Neural cell (in vitro differentiated cells): ENCODE measurements at regions not wholly inside any gene's neighbourhood (a gene's known extent, or its start where the extent isn't known, plus 50 kb on each side); places are given as distances from the start of the nearest gene placed in this dataset.

Source experiments
- H2AFZ ChIP-seq: fragments of 200-600, 300-800 bp; sonication (generic), shearing (Covaris generic); 2 replicates; pipeline ENCODE4 v1.6.0; 2014; ENCODE audit warnings: low read depth, mild to moderate bottlenecking, antibody characterized with exemption, low read length, moderate library complexity
- H3F3A ChIP-seq: fragments of 200-600 bp; shearing (Covaris generic); 2 replicates; pipeline ENCODE4 v1.6.1; 2016; ENCODE audit warnings: mild to moderate bottlenecking, moderate library complexity, mixed read lengths, antibody characterized with exemption, low read length; ENCODE audit not compliant: insufficient read depth, poor library complexity, severe bottlenecking
- H3K27ac ChIP-seq: fragments of 200-600, 300-800 bp; sonication (generic), shearing (Covaris generic); 2 replicates; pipeline ENCODE4 v1.5.1; 2014; ENCODE audit warnings: mild to moderate bottlenecking, low read length, moderate library complexity
- H3K27me3 ChIP-seq: fragments of 300-800, 200-600 bp; sonication (generic), shearing (Covaris generic); 2 replicates; pipeline ENCODE4 v1.6.0; 2014; ENCODE audit warnings: mild to moderate bottlenecking, low read depth, low read length, moderate library complexity; ENCODE audit not compliant: insufficient read depth
- H3K36me3 ChIP-seq: fragments of 300-800, 200-600 bp; sonication (generic), shearing (Covaris generic); 2 replicates; pipeline ENCODE4 v1.5.1; 2014; ENCODE audit warnings: mild to moderate bottlenecking, antibody characterized with exemption, low read length, moderate library complexity; ENCODE audit not compliant: insufficient read depth
- H3K4me2 ChIP-seq: fragments of 300-800, 200-600 bp; sonication (generic), shearing (Covaris generic); 2 replicates; pipeline ENCODE4 v1.6.0; 2014; ENCODE audit warnings: mild to moderate bottlenecking, low read length
- H3K4me3 ChIP-seq: fragments of 300-800, 200-600 bp; sonication (generic), shearing (Covaris generic); 2 replicates; pipeline ENCODE4 v1.5.1; 2014; ENCODE audit warnings: mild to moderate bottlenecking, low read length, moderate library complexity
- H3K79me2 ChIP-seq: fragments of 200-600 bp; shearing (Covaris generic); replicated peaks from 2 replicates; pipeline ENCODE4 v1.6.0; 2014; ENCODE audit warnings: mild to moderate bottlenecking, low read length, moderate library complexity; ENCODE audit not compliant: insufficient read depth
- H3K9ac ChIP-seq: fragments of 300-800, 200-600 bp; sonication (generic), shearing (Covaris generic); 2 replicates; pipeline ENCODE4 v1.6.1; 2016; ENCODE audit warnings: mild to moderate bottlenecking, low read length, mixed read lengths
- H3K9me2 ChIP-seq: fragments of 200-600 bp; shearing (Covaris generic); 2 replicates; pipeline ENCODE4 v1.6.1; 2016; ENCODE audit warnings: mild to moderate bottlenecking, low read length, mixed read lengths; ENCODE audit not compliant: insufficient read depth
- H3K9me3 ChIP-seq: fragments of 200-600, 300-800 bp; sonication (generic), shearing (Covaris generic); 2 replicates; pipeline ENCODE4 v1.6.1; 2016; ENCODE audit warnings: mild to moderate bottlenecking, mixed run types, low read length, moderate library complexity, mixed read lengths
- H4K20me1 ChIP-seq: fragments of 200-600 bp; shearing (Covaris generic); 2 replicates; pipeline ENCODE4 v1.6.1; 2016; ENCODE audit warnings: mild to moderate bottlenecking, mixed run types; ENCODE audit not compliant: insufficient read depth
- CTCF ChIP-seq: fragments of 450-650 bp; IDR thresholded peaks from 2 replicates; pipeline ENCODE4 v1.5.1; 2014; ENCODE audit warnings: antibody characterized with exemption, mild to moderate bottlenecking, moderate library complexity; ENCODE audit not compliant: poor library complexity, severe bottlenecking
- EP300 ChIP-seq: fragments of 450-650 bp; conservative IDR thresholded peaks from 2 replicates; pipeline ENCODE4 v1.6.1; 2014; ENCODE audit warnings: antibody characterized with exemption, mild to moderate bottlenecking, moderate library complexity; ENCODE audit not compliant: poor library complexity, severe bottlenecking
- EZH2 ChIP-seq: fragments of 200-600, 300-800 bp; shearing (Covaris generic), sonication (generic); IDR thresholded peaks from 2 replicates; pipeline ENCODE4 v1.6.1; 2014; ENCODE audit warnings: antibody characterized with exemption, low read length, borderline replicate concordance, mild to moderate bottlenecking; ENCODE audit not compliant: insufficient read depth, poor library complexity, severe bottlenecking
- MXI1 ChIP-seq: fragments of 450-650 bp; conservative IDR thresholded peaks from 2 replicates; pipeline ENCODE4 v1.6.1; 2014; ENCODE audit warnings: antibody characterized with exemption, mild to moderate bottlenecking; ENCODE audit not compliant: poor library complexity, severe bottlenecking
- POLR2AphosphoS5 ChIP-seq: IDR thresholded peaks from 2 replicates; pipeline ENCODE4 v1.6.1; 2012
- RAD21 ChIP-seq: fragments of 450-650 bp; conservative IDR thresholded peaks from 2 replicates; pipeline ENCODE4 v1.6.1; 2014; ENCODE audit warnings: antibody characterized with exemption, mild to moderate bottlenecking, moderate library complexity
- REST ChIP-seq: IDR thresholded peaks from 2 replicates; pipeline ENCODE4 v1.6.1; 2012; ENCODE audit warnings: borderline replicate concordance
- SMC3 ChIP-seq: fragments of 450-650 bp; conservative IDR thresholded peaks from 2 replicates; pipeline ENCODE4 v1.6.1; 2014; ENCODE audit warnings: antibody characterized with exemption, mild to moderate bottlenecking, moderate library complexity; ENCODE audit not compliant: poor library complexity
- TAF1 ChIP-seq: IDR thresholded peaks from 2 replicates; pipeline ENCODE4 v1.6.1; 2012; ENCODE audit warnings: low read depth

- Histone ChIP-seq H3K36me3 (no peaks in the 10 kb centered on the region), H3K9me3 (no peaks in the 10 kb centered on the region), H3F3A (no peaks in the 10 kb centered on the region), H3K27ac (no peak overlapping the region), H3K4me2 (no peak overlapping the region), H3K9me2 (no peaks in the 10 kb centered on the region), H3K27me3 (no peaks in the 10 kb centered on the region), H4K20me1 (no peaks in the 10 kb centered on the region), H3K79me2 (no peaks in the 10 kb centered on the region), H3K4me3 (no peak overlapping the region), H3K9ac (no peak overlapping the region), H2AFZ (no peak overlapping the region)
- TF ChIP-seq RAD21 (no peak), REST (no peak), EP300 (no peak), POLR2AphosphoS5 (no peak), EZH2 (no peak), CTCF (no peak), TAF1 (no peak), SMC3 (no peak), MXI1 (no peak)
Observed at GRCh38 chr4:127498366-127498765, 134.4 kb upstream of the INTU start.

- Histone ChIP-seq H3K4me3 (no peak overlapping the region), H3K27ac (no peak overlapping the region), H4K20me1 (no peaks in the 10 kb centered on the region), H3K9me3 (no peaks in the 10 kb centered on the region), H3K9ac (no peak overlapping the region), H3K4me2 (no peak overlapping the region), H3F3A (no peaks in the 10 kb centered on the region), H3K27me3 (no peaks in the 10 kb centered on the region), H2AFZ (no peak overlapping the region), H3K36me3 (no peaks in the 10 kb centered on the region), H3K79me2 (no peaks in the 10 kb centered on the region), H3K9me2 (no peaks in the 10 kb centered on the region)
- TF ChIP-seq POLR2AphosphoS5: no peak
- TF ChIP-seq CTCF: no peak
Observed at GRCh38 chr4:127500242-127500641, 132.5 kb upstream of the INTU start.
